ENCODE measurements at regions not wholly inside any gene's neighbourhood (a gene's known extent, or its start where the extent isn't known, plus 50 kb on each side); places are given as distances from the start of the nearest gene placed in this dataset.

DNA sequence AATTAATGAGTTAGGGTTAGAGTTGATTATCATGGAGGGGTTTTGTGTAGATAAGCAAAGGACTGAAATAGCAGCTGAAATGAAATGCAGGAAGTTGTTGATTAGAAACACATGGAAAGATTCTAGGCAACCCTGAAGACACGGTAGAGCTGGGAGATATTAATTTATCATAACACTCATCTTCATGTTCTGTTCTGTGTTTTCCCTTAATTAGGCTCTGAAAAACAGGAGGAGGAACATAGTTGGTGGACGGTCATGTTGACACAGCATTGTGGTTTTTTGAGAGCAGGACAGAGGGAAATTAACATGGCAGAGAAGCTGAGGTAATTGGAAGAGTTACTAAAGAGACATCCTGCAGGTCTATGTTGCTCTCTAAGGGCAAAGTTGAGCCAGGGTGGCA lies 138.8 kb upstream of the UBASH3B start:
- no peaks in the 10 kb centered on the region for H3K36me3 ChIP-seq
- H3K27me3 ChIP-seq: no peaks in the 10 kb centered on the region
- no peak overlapping the region for H3K4me3 ChIP-seq
- no peaks in the 10 kb centered on the region for H3K9me3 ChIP-seq
- DNase-seq (ENCODE audit: low spot score): no peak
- TF ChIP-seq, protein P1, sequence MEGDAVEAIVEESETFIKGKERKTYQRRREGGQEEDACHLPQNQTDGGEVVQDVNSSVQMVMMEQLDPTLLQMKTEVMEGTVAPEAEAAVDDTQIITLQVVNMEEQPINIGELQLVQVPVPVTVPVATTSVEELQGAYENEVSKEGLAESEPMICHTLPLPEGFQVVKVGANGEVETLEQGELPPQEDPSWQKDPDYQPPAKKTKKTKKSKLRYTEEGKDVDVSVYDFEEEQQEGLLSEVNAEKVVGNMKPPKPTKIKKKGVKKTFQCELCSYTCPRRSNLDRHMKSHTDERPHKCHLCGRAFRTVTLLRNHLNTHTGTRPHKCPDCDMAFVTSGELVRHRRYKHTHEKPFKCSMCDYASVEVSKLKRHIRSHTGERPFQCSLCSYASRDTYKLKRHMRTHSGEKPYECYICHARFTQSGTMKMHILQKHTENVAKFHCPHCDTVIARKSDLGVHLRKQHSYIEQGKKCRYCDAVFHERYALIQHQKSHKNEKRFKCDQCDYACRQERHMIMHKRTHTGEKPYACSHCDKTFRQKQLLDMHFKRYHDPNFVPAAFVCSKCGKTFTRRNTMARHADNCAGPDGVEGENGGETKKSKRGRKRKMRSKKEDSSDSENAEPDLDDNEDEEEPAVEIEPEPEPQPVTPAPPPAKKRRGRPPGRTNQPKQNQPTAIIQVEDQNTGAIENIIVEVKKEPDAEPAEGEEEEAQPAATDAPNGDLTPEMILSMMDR (IDR thresholded peaks at IDR 0.05): no peak
- H3K4me1 ChIP-seq: no peaks in the 10 kb centered on the region
- H3K27ac ChIP-seq: no peak overlapping the region

DNA sequence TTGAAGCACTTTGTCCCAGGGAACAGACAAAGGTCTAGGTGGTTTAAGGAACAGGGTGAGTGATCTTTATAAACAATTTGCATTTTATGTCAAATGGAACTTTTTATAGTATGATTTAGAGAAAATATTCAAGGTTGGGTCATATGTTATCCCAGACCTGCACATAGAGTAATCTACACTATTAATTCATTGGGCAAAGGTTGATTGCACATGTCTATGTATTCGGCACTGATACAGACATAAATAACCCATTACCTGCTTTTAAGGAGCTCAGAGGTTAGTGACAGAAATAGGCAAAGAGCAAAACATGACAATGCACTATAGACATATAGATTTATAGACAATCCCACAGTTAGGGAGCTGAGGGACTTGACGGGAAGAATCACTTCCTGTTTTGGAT lies 141.5 kb upstream of the UBASH3B start:
- Histone ChIP-seq H3K9me3 (no peaks in the 10 kb centered on the region), H3K4me1 (no peaks in the 10 kb centered on the region), H3K27ac (no peak overlapping the region), H3K27me3 (no peaks in the 10 kb centered on the region), H3K36me3 (no peaks in the 10 kb centered on the region), H3K4me3 (no peak overlapping the region)
- TF ChIP-seq, protein P1 (IDR thresholded peaks at IDR 0.05): no peak
- DNase-seq (ENCODE audit: low spot score): no peak

DNA sequence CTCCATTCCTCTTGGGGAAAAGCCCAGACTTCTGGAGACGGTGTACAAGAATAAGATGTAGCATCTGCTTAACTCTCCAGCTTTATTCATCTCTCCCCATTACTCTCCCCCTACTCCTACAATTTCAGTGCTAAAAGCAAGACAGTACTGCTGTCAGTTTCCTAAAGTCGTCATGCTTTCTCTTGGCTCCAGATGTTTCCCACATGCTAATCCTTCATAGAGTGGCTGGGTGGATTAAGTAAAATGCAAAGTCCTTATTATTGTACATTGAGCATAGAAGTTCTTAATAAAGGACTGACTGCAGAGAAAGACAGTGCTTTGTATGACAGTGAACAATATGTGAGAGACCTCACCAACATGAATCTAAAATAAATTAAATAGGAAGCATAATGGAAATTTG lies 142.2 kb upstream of the UBASH3B start:
- DNase-seq (ENCODE audit: low spot score): no peak
- TF ChIP-seq, protein P1 (IDR thresholded peaks at IDR 0.05): no peak
- no peaks in the 10 kb centered on the region for H3K4me1 ChIP-seq
- no peaks in the 10 kb centered on the region for H3K27me3 ChIP-seq
- H3K27ac ChIP-seq: no peak overlapping the region
- no peaks in the 10 kb centered on the region for H3K9me3 ChIP-seq
- H3K36me3 ChIP-seq: no peaks in the 10 kb centered on the region
- no peak overlapping the region for H3K4me3 ChIP-seq

GRCh38 chr11:122512688-122513087 lies 142.8 kb upstream of the UBASH3B start:
- H3K4me1 ChIP-seq: no peaks in the 10 kb centered on the region
- no peaks in the 10 kb centered on the region for H3K27me3 ChIP-seq
- no peaks in the 10 kb centered on the region for H3K9me3 ChIP-seq
- no peaks in the 10 kb centered on the region for H3K36me3 ChIP-seq
- TF ChIP-seq, protein P1 (IDR thresholded peaks at IDR 0.05): no peak
- H3K4me3 ChIP-seq: no peak overlapping the region
- no peak overlapping the region for H3K27ac ChIP-seq
- DNase-seq (ENCODE audit: low spot score): no peak

- Histone ChIP-seq H3K4me3 (no peak overlapping the region), H3K27ac (no peak overlapping the region), H3K9me3 (no peaks in the 10 kb centered on the region), H3K4me1 (peaks cover 0 to 6% of the 10 kb centered on the region in 2 donors), H3K27me3 (no peaks in the 10 kb centered on the region), H3K36me3 (no peaks in the 10 kb centered on the region)
- no peak for DNase-seq (ENCODE audit: low spot score)
- TF ChIP-seq, protein P1 (IDR thresholded peaks at IDR 0.05): no peak
Measured at GRCh38 chr11:122509899-122510298, 145.6 kb upstream of the UBASH3B start.

GRCh38 chr11:122509091-122509490 lies 146.4 kb upstream of the UBASH3B start:
- Histone ChIP-seq H3K4me1 (peaks cover 0 to 6% of the 10 kb centered on the region in 2 donors), H3K27me3 (no peaks in the 10 kb centered on the region), H3K27ac (no peak overlapping the region), H3K36me3 (no peaks in the 10 kb centered on the region), H3K9me3 (no peaks in the 10 kb centered on the region), H3K4me3 (no peak overlapping the region)
- TF ChIP-seq, protein P1 (IDR thresholded peaks at IDR 0.05): no peak
- DNase-seq (ENCODE audit: low spot score): no peak
